Effector memory CD8-positive, alpha-beta T cell (primary cell): ENCODE measurements at regions not wholly inside any gene's neighbourhood (a gene's known extent, or its start where the extent isn't known, plus 50 kb on each side); places are given as distances from the start of the nearest gene placed in this dataset.

Source experiments
- ATAC-seq: fragments of 150-1000 bp; cut with Tn5 transposase; replicated peaks from 2 replicates; pipeline ENCODE4 v1.10.0; 2021; ENCODE audit warnings: mild to moderate bottlenecking, moderate library complexity
- DNase-seq, 3 experiments: peaks; one replicate each; pipeline ENCODE4 v3.0.0; 2021
- H3K27ac Mint-ChIP-seq, 2 donors: one replicate each; pipeline ENCODE4 v1.8.0; 2022; ENCODE audit warnings: mild to moderate bottlenecking in 2 of 2, mixed read lengths in 2 of 2, moderate library complexity in 2 of 2
- H3K27me3 Mint-ChIP-seq, 2 donors: one replicate each; pipeline ENCODE4 v1.8.0; 2022; ENCODE audit warnings: mixed read lengths in 2 of 2
- H3K36me3 Mint-ChIP-seq: one replicate; pipeline ENCODE4 v1.8.0; 2022; ENCODE audit warnings: mild to moderate bottlenecking, moderate library complexity, mixed read lengths; ENCODE audit not compliant: insufficient read depth
- H3K4me1 Mint-ChIP-seq, 2 donors: one replicate each; pipeline ENCODE4 v1.8.0; 2022; ENCODE audit warnings: low read depth in 2 of 2, mixed read lengths in 2 of 2
- H3K4me3 Mint-ChIP-seq, 2 donors: one replicate each; pipeline ENCODE4 v1.8.0; 2022; ENCODE audit warnings: mild to moderate bottlenecking in 2 of 2, mixed read lengths in 2 of 2, moderate library complexity in 2 of 2
- H3K9me3 Mint-ChIP-seq, 2 donors: one replicate each; pipeline ENCODE4 v1.8.0; 2022; ENCODE audit warnings: mixed read lengths in 2 of 2

DNA sequence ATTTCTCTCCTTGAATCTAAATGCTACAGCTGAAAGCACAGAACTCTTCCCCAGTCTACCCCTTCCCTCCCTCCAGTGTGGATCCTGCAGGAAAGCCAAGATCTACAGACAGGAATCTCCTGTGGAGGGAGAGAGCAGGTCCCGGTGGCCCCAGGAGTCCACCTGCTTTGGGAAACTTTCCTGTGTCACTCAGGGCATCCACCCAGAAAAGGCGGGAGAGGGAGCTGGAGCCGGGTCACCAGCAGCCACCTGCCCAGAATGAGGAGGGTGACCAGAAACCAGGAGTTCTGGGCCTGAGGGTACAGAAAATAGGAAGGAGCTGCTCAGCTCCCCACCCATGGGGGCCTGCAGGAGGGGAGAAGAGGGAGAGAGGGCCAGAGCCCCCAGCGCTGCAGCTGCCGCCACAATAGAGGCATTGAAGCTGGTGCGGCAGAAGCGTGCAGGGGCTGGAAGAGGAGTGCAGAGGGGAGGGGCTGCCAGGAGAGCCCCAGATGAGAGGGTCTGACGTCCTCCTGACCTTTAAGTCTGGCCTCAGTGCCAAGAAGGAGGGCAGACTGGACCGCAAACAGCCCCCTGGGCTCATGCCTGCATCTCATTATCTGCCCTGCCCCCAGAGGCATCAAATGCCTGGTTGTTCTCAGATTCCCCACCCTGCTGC, 56.3 kb upstream of the TMEM72 start:
- ATAC-seq, result no peak
- no peaks in the 10 kb centered on the region for H3K36me3 Mint-ChIP-seq
- no peak overlapping the region for H3K4me3 Mint-ChIP-seq

DNA sequence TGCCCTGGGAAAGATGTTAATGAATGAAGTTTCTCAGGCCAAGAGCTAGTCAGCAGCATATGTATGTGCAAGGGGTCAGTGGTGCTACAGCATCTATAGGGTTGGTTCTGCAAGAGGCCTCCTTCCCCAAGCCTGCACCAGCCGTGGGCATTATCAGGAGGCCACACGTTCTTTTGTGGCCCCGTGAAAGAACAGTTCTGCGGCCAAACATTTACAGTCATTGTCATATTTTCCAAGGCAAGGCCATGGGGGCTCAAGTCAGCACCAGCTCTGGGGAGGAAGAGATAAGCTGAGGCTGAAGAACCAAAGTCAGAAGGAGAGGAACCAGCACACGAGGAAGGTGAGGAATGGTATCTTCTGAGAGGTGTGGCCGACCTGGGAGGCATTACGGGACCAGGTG, 54.4 kb upstream of the TMEM72 start:
- ATAC-seq, result no peak
- no peak overlapping the region for H3K4me3 Mint-ChIP-seq
- no peaks in the 10 kb centered on the region for H3K4me1 Mint-ChIP-seq
- peaks cover 5 to 20% of the 10 kb centered on the region in 2 donors for H3K27me3 Mint-ChIP-seq
- no peaks in the 10 kb centered on the region for H3K9me3 Mint-ChIP-seq
- H3K36me3 Mint-ChIP-seq, result no peaks in the 10 kb centered on the region
- no peak overlapping the region for H3K27ac Mint-ChIP-seq
- DNase-seq, result no peak

More for the DNA sequence above, 56.3 kb upstream of the TMEM72 start:
- peaks cover 0 to 14% of the 10 kb centered on the region in 2 donors for H3K27me3 Mint-ChIP-seq
- H3K9me3 Mint-ChIP-seq, result no peaks in the 10 kb centered on the region
- no peak overlapping the region for H3K27ac Mint-ChIP-seq
- no peaks in the 10 kb centered on the region for H3K4me1 Mint-ChIP-seq
- no peak for DNase-seq

DNA sequence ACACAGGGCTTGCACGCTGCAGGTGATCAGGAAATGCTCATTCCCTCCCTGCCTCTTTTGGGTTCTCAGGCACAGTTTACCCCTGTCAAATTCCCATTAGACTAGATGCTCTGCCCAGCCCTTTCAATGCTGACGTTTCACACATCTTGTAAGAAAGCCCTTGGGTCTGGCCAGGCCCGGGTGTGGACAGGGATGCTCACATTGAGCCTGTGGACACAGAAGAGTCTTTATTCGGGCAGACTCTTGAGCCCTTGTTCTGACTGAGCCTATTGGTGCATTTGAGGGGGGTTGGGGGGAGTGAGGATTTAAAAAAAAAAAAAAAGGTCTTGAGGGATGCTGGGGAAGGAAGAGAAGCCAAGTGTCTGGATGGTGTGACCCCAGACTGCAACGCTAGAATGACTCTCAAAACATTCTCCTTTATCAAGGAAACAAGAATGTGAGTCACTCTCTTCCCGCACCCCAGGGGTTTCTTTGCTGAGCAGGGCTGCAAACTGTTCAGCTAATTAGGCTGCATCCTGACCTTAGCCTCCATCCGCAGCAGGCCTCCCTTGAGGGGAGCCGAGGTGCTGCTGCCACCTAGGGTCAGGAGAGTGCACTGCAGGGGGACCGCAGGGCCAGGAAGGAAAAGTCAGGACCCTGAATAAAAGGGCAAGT, 53.6 kb upstream of the TMEM72 start:
- no peaks in the 10 kb centered on the region for H3K4me1 Mint-ChIP-seq
- H3K36me3 Mint-ChIP-seq, result no peaks in the 10 kb centered on the region
- H3K27me3 Mint-ChIP-seq, result peaks cover 11 to 28% of the 10 kb centered on the region in 2 donors
- no peaks in the 10 kb centered on the region for H3K9me3 Mint-ChIP-seq
- DNase-seq, result peak; percentile 39 to 51 (median 41)
- ATAC-seq, result peak; percentile 80
- no peak overlapping the region for H3K27ac Mint-ChIP-seq
- H3K4me3 Mint-ChIP-seq, result no peak overlapping the region

DNA sequence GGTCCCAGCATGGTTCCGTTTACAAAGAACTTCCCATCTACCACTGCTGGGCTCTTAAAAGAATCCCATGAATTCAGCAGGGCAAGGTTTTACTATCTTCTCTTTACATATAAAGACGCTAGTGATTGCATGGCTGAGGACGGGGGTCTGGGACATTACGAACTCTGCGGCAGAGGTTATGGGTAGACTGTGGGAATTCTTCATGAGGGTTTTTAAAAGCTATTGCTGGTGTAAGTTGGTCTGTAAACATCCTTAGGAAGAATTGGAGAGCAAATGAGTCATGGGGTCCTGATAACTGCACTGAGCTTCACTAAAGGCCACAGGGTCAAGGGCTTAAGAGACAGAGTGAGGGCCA, 53.1 kb upstream of the TMEM72 start:
- no peak for DNase-seq
- Mint-ChIP-seq H3K4me1 (no peaks in the 10 kb centered on the region), H3K9me3 (no peaks in the 10 kb centered on the region), H3K27me3 (peaks cover 16 to 33% of the 10 kb centered on the region in 2 donors), H3K27ac (no peak overlapping the region), H3K36me3 (no peaks in the 10 kb centered on the region), H3K4me3 (no peak overlapping the region)
- ATAC-seq, result no peak

DNA sequence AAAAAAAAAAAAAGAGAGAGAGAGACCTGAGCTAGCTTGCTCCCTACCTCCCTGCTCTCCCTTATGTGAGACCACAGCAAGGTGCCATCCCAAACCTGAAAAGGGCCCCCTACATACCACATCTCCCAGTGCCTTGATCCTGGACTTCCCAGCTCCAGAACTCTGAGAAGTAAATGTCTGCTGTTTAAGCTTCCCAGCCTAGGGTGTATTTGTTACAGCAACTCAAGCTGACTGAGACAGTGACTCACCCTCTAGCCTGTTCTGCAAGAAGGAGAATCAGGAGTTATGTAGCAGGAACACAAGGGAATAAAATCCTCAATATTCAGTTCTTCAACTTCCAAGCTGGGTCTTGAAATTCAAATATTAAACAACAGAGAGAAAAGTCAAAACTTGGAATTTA, 52.1 kb upstream of the TMEM72 start:
- DNase-seq, result no peak
- no peak for ATAC-seq
- Mint-ChIP-seq H3K36me3 (no peaks in the 10 kb centered on the region), H3K4me3 (no peak overlapping the region), H3K4me1 (peaks cover 4 to 5% of the 10 kb centered on the region in 2 donors), H3K27ac (peak overlapping the region in 1 of 2 donors; percentile 45), H3K27me3 (peaks cover 24 to 39% of the 10 kb centered on the region in 2 donors), H3K9me3 (no peaks in the 10 kb centered on the region)

DNA sequence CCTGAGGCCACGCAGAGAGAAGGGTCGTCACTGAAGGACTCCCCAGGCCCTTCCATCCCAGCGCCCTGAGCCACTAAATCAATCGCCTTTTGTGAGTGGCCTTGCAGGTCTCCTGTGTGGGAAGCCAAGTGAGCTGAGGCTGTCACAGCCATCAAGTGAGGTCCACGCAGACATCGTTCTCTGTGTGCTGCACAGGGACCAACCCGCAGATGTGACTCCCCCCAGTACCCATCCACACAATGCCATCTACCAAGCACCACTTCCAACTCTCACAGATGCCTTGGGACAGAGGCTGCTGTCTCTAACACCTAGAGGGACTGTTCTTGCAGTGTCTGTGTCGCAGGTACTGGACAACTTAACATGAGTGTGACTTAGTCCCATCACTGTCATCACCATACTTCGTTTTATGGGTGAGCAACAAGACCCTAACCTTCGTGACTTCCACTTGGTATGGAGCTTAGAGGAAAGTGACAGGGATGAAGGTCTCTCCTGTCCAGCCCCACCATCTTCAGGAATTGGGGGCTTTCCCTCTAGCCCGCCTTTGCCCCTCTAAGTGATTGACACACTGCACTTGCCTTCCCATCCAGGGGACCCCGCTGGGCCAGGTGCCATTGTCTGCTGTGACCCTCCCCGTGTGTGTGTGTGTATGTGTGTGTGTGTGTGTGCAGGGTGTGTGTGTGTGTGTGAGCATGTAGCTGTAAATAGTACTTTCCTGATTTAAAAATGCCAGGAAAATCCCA, 51.4 kb upstream of the TMEM72 start:
- H3K9me3 Mint-ChIP-seq, result no peaks in the 10 kb centered on the region
- H3K36me3 Mint-ChIP-seq, result no peaks in the 10 kb centered on the region
- peaks cover 11 to 13% of the 10 kb centered on the region in 2 donors for H3K4me1 Mint-ChIP-seq
- peak overlapping the region in 1 of 2 donors; percentile 45 for H3K27ac Mint-ChIP-seq
- no peak overlapping the region for H3K4me3 Mint-ChIP-seq
- no peak for ATAC-seq
- no peak for DNase-seq
- peaks cover 31 to 42% of the 10 kb centered on the region in 2 donors for H3K27me3 Mint-ChIP-seq

DNA sequence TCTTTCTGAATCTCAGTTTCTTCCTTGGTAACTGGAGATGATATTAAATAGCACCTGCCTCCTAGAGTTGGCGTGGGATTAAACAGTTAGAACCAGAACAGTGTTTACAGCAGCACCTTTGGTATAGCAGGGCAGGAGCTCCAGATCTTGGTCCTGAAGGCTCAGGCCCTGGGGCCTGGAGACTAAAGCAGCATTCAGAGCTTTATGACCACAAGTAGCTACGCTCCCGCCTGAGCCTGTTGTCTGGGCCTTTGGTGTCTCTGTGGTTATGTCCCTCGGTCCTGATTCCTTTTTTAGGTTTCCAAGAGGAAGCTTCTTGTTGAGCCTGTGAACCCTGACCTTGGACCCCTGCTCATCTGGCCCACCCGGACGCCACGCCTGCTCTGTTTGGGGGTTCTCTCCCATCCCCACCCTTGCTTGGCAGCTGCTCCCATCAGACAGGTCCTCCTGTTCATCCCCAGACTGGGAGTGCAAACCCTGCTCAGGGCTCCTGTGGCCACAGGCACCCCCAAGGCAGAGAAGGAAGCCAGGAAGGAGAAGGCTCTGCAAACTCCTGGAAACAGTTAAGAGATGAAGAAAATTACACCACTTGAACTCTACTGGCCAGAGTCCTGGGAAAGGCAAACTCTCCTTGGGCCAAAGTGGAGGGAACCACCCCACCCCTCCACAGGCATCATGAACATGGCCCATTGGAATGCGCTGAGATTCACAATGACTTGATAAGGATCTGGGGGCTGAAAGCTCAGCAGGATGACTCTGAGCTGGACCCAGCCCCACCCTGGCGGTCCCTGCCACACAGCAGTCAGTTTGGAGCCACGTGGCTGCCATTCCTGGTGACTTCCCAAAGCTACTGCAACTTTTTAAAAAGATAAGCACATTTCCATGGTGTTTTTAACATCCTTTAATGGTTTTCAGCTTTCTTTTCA, 50.1 kb upstream of the TMEM72 start:
- DNase-seq, result no peak
- peaks cover 45 to 55% of the 10 kb centered on the region in 2 donors for H3K27me3 Mint-ChIP-seq
- H3K4me1 Mint-ChIP-seq, result peaks cover 13 to 14% of the 10 kb centered on the region in 2 donors
- no peaks in the 10 kb centered on the region for H3K36me3 Mint-ChIP-seq
- H3K4me3 Mint-ChIP-seq, result no peak overlapping the region
- ATAC-seq, result no peak
- H3K9me3 Mint-ChIP-seq, result no peaks in the 10 kb centered on the region
- no peak overlapping the region for H3K27ac Mint-ChIP-seq
